ENCODE measurements at regions not wholly inside any gene's neighbourhood (a gene's known extent, or its start where the extent isn't known, plus 50 kb on each side); places are given as distances from the start of the nearest gene placed in this dataset.

DNA sequence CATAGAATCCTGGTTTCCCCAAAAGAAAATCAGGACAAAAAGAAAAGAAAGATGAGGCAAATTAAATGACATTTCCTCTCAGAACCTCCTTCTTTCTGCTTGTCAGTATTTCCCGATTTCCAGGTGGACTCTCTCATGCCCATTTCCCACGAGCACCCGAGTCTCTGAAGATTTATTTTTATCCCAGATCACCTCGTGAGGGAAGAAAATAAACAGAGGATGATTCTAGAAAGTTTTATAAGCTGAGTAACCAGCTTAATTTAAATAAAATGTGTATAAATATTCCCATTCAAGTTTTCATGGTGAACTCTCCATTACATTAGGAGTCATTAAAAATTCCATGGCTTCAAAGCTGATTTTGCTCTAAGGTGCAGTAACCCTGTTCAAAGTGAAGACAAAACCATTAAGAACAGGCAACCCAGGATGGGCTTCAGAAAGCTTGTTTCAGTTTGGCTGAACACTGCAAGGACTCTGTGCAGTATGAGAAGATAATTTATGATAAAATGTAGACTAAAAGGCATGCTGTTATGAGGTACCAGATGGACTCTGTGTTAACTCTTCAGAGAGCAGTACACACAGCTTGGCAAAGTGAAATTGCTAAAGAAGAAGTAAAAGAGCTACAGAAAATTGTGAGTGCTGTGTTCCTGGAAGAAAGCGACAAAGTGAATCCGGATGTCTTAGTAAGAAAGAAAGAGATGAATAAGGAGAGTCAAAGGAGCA lies 521.3 kb upstream of the LRRN3 start:
- H3K4me2 ChIP-seq (ENCODE audit: low read length): no peak overlapping the region

DNA sequence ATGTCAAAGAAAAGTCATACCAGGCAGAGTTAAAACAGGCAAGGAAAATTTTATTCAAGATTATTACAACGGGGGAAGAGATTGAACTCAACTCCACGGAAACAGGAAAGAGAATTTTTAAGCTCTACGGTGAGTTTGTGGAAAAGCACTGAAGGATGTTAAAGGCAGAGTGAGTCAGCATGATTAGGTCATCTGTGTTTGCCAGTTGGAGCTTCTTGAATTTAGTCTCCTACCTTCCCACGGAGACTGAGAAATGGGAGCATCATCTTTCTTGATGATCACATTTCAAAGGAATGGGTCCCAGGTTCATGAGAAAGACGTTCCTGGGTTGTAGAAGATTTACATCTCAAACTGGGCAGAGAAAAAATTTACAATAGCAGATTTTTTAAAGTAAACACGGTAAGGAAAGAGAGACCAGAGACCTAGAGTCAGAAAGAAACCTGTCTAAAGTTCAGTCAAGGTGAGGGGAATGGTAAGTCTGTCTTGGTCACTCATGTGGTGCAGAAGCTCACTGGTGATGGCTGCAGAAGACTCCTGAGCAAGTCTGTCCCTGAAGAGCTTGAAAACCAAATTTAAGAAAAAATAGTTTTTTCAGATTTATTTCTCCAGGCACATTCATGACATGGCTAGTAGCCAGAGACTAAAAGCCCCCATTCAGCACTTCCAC lies 516.9 kb upstream of the LRRN3 start:
- no peak overlapping the region for H3K27ac ChIP-seq (ENCODE audit: low read depth, low read length, poor library complexity, severe bottlenecking)
- no peak overlapping the region for H3K4me3 ChIP-seq (ENCODE audit: low read depth, low read length, poor library complexity, severe bottlenecking)
- H3K4me1 ChIP-seq (ENCODE audit: insufficient read depth, low read length, severe bottlenecking): no peaks in the 10 kb centered on the region
- H3K36me3 ChIP-seq (ENCODE audit: insufficient read depth, low read length): no peaks in the 10 kb centered on the region
- H3K4me2 ChIP-seq (ENCODE audit: low read length): no peak overlapping the region
- H2AFZ ChIP-seq (ENCODE audit: low read length): no peak overlapping the region
- no peaks in the 10 kb centered on the region for H4K20me1 ChIP-seq (ENCODE audit: insufficient read depth, low read length)
- H3K27me3 ChIP-seq (ENCODE audit: insufficient read depth, low read length): no peaks in the 10 kb centered on the region
- no peaks in the 10 kb centered on the region for H3F3A ChIP-seq (ENCODE audit: insufficient read depth, low read length)
- no peak overlapping the region for H3K9ac ChIP-seq (ENCODE audit: low read length)
- H3K9me2 ChIP-seq (ENCODE audit: low read depth, low read length): no peaks in the 10 kb centered on the region
- TF ChIP-seq, protein P1, sequence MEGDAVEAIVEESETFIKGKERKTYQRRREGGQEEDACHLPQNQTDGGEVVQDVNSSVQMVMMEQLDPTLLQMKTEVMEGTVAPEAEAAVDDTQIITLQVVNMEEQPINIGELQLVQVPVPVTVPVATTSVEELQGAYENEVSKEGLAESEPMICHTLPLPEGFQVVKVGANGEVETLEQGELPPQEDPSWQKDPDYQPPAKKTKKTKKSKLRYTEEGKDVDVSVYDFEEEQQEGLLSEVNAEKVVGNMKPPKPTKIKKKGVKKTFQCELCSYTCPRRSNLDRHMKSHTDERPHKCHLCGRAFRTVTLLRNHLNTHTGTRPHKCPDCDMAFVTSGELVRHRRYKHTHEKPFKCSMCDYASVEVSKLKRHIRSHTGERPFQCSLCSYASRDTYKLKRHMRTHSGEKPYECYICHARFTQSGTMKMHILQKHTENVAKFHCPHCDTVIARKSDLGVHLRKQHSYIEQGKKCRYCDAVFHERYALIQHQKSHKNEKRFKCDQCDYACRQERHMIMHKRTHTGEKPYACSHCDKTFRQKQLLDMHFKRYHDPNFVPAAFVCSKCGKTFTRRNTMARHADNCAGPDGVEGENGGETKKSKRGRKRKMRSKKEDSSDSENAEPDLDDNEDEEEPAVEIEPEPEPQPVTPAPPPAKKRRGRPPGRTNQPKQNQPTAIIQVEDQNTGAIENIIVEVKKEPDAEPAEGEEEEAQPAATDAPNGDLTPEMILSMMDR (IDR thresholded peaks at IDR 0.05; ENCODE audit: low read length): no peak
- TF ChIP-seq EZH2 (IDR thresholded peaks at IDR 0.05; ENCODE audit: borderline replicate concordance, low read length): no peak
- H3K9me3 ChIP-seq (ENCODE audit: low read length): no peaks in the 10 kb centered on the region
- no peaks in the 10 kb centered on the region for H3K79me2 ChIP-seq (ENCODE audit: insufficient read depth, low read length)

More for the DNA sequence above, 521.3 kb upstream of the LRRN3 start:
- Histone ChIP-seq H3K79me2 (ENCODE audit: insufficient read depth, low read length) (no peaks in the 10 kb centered on the region), H3K4me1 (ENCODE audit: insufficient read depth, low read length, severe bottlenecking) (no peaks in the 10 kb centered on the region), H2AFZ (ENCODE audit: low read length) (no peak overlapping the region), H3K9ac (ENCODE audit: low read length) (no peak overlapping the region), H3F3A (ENCODE audit: insufficient read depth, low read length) (no peaks in the 10 kb centered on the region), H3K9me3 (ENCODE audit: low read length) (no peaks in the 10 kb centered on the region), H3K36me3 (ENCODE audit: insufficient read depth, low read length) (no peaks in the 10 kb centered on the region), H3K4me3 (ENCODE audit: low read depth, low read length, poor library complexity, severe bottlenecking) (no peak overlapping the region), H4K20me1 (ENCODE audit: insufficient read depth, low read length) (no peaks in the 10 kb centered on the region), H3K27ac (ENCODE audit: low read depth, low read length, poor library complexity, severe bottlenecking) (no peak overlapping the region), H3K9me2 (ENCODE audit: low read depth, low read length) (no peaks in the 10 kb centered on the region), H3K27me3 (ENCODE audit: insufficient read depth, low read length) (no peaks in the 10 kb centered on the region)
- no peak for TF ChIP-seq EZH2 (IDR thresholded peaks at IDR 0.05; ENCODE audit: borderline replicate concordance, low read length)

DNA sequence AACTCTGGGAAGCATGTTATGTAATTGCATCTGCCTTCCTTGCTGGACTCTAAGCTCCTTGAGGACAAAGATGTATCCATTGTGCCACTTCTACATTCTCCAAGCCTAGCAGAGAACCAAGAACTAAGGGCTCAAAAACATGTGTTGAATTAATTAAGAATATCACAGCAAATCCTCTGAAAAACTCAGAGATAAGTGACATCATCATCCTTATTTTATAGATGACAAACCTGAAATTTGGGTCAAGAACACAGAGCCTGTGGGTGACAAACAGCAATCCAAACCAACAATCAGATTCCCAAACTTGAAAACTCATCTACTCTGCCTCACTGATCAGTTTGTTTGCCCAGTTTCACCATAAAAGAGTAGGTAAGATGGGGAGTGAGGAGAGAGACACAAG lies 503.6 kb upstream of the LRRN3 start:
- H2AFZ ChIP-seq (ENCODE audit: low read length): no peak overlapping the region
- no peaks in the 10 kb centered on the region for H4K20me1 ChIP-seq (ENCODE audit: insufficient read depth, low read length)
- no peaks in the 10 kb centered on the region for H3K9me3 ChIP-seq (ENCODE audit: low read length)
- H3K4me3 ChIP-seq (ENCODE audit: low read depth, low read length, poor library complexity, severe bottlenecking): no peak overlapping the region
- H3K9ac ChIP-seq (ENCODE audit: low read length): no peak overlapping the region
- TF ChIP-seq, protein P1 (IDR thresholded peaks at IDR 0.05; ENCODE audit: low read length): no peak
- TF ChIP-seq EZH2 (IDR thresholded peaks at IDR 0.05; ENCODE audit: borderline replicate concordance, low read length): no peak
- H3K79me2 ChIP-seq (ENCODE audit: insufficient read depth, low read length): no peaks in the 10 kb centered on the region
- no peak overlapping the region for H3K27ac ChIP-seq (ENCODE audit: low read depth, low read length, poor library complexity, severe bottlenecking)
- H3K27me3 ChIP-seq (ENCODE audit: insufficient read depth, low read length): no peaks in the 10 kb centered on the region
- peaks cover 13% of the 10 kb centered on the region for H3K4me1 ChIP-seq (ENCODE audit: insufficient read depth, low read length, severe bottlenecking)
- H3K9me2 ChIP-seq (ENCODE audit: low read depth, low read length): no peaks in the 10 kb centered on the region
- no peak overlapping the region for H3K4me2 ChIP-seq (ENCODE audit: low read length)
- H3K36me3 ChIP-seq (ENCODE audit: insufficient read depth, low read length): no peaks in the 10 kb centered on the region
- no peaks in the 10 kb centered on the region for H3F3A ChIP-seq (ENCODE audit: insufficient read depth, low read length)
